A549 (cell line): ENCODE measurements at regions not wholly inside any gene's neighbourhood (a gene's known extent, or its start where the extent isn't known, plus 50 kb on each side); places are given as distances from the start of the nearest gene placed in this dataset.

ENCODE experiments used
- ATAC-seq, 2 experiments: fragments of 200-7000 bp in 1 of 2; fragments of >200 bp in 1 of 2; cut with Nextera tagmentation in 1 of 2; cut with Tn5 transposase in 1 of 2; 3 replicates each; pipeline versions ENCODE4 v1.8.0 to v1.9.1; 2018 to 2020; ENCODE audit warnings: mild to moderate bottlenecking in 1 of 2, moderate library complexity in 1 of 2
- CTCF ChIA-PET: fragments of 300-600 bp; sonication (Branson Sonifier 250); formaldehyde crosslinking; extraction: SDS; loops from one replicate; lab custom pipeline; 2021; ENCODE audit warnings: antibody characterized with exemption, inconsistent platforms; lab: Yijun Ruan, JAX
- POLR2A ChIA-PET: fragments of 350-600 bp; formaldehyde crosslinking; extraction: SDS; loops from one replicate; lab custom pipeline; 2021; ENCODE audit warnings: antibody characterized with exemption, inconsistent platforms; lab: Yijun Ruan, JAX
- DNase-seq, 2 experiments: peaks; one replicate each; pipeline versions ENCODE4 v3.0.0 to v3.0.0-alpha.2; 2011 to 2016; ENCODE audit warnings: low read depth in 1 of 2, low spot score in 1 of 2
- FAIRE-seq: peaks from 2 replicates; lab custom pipeline; 2011; peaks lifted over from hg19 to GRCh38; lab: Jason Lieb, UNC
- H3K27ac ChIP-seq, 2 experiments: fragments of >200 bp; sonication (Bioruptor Twin); formaldehyde crosslinking; 3 replicates each; pipeline ENCODE4 v1.5.1; 2016 to 2017
- H3K4me1 ChIP-seq: fragments of >200 bp; sonication (Bioruptor Twin); formaldehyde crosslinking; 3 replicates; pipeline ENCODE4 v1.6.1; 2016
- H3K4me2 ChIP-seq: fragments of >200 bp; sonication (Bioruptor Twin); formaldehyde crosslinking; 3 replicates; pipeline ENCODE4 v1.6.1; 2016
- H3K4me3 ChIP-seq: fragments of >200 bp; sonication (Bioruptor Twin); formaldehyde crosslinking; 3 replicates; pipeline ENCODE4 v1.5.1; 2016
- H3K9me3 ChIP-seq: fragments of >200 bp; sonication (Bioruptor Twin); formaldehyde crosslinking; 3 replicates; pipeline ENCODE4 v1.6.1; 2016
- ATOH8 ChIP-seq: fragments of 250-450 bp; sonication (Bioruptor Pico); IDR thresholded peaks from 2 replicates; pipeline ENCODE4 v1.5.0; 2020; ENCODE audit warnings: low read depth, mild to moderate bottlenecking, moderate library complexity
- CBX2 ChIP-seq: fragments of 200-600 bp; sonication (generic); IDR thresholded peaks from 2 replicates; pipeline ENCODE4 v1.6.1; 2016; ENCODE audit warnings: low read depth, mild to moderate bottlenecking, borderline replicate concordance
- E2F6 ChIP-seq: IDR thresholded peaks from 2 replicates; pipeline ENCODE4 v1.6.1; 2012; ENCODE audit warnings: low read depth, borderline replicate concordance
- ELK1 ChIP-seq: fragments of 150-350 bp; IDR thresholded peaks from 2 replicates; pipeline ENCODE4 v1.6.1; 2014; ENCODE audit warnings: low read depth, mild to moderate bottlenecking, low read length
- FOSL2 ChIP-seq, 2 experiments: fragments of 450-650 bp in 1 of 2; fragments of >200 bp in 1 of 2; sonication (Bioruptor Twin) in 1 of 2; formaldehyde crosslinking; IDR thresholded peaks; 2 replicates each; pipeline versions ENCODE4 v1.5.0 to v1.6.1; 2016 to 2020; ENCODE audit warnings: mild to moderate bottlenecking in 1 of 2, moderate library complexity in 1 of 2
- FOXS1 ChIP-seq: fragments of 250-450 bp; sonication (Bioruptor Pico); IDR thresholded peaks from 2 replicates; pipeline ENCODE4 v1.5.0; 2020; ENCODE audit warnings: mild to moderate bottlenecking, moderate library complexity
- GATA3 ChIP-seq: IDR thresholded peaks from 2 replicates; pipeline ENCODE4 v1.6.1; 2012; ENCODE audit warnings: borderline replicate concordance
- HDAC2 ChIP-seq: fragments of 200-600 bp; sonication (generic); IDR thresholded peaks from 2 replicates; pipeline ENCODE4 v1.6.1; 2016
- HES2 ChIP-seq: fragments of >200 bp; sonication (Bioruptor Twin); formaldehyde crosslinking; IDR thresholded peaks from 2 replicates; pipeline ENCODE4 v1.6.1; 2016
- HOXB13 ChIP-seq: fragments of 250-450 bp; sonication (Bioruptor Pico); IDR thresholded peaks from 2 replicates; pipeline ENCODE4 v1.5.0; 2020; ENCODE audit warnings: low read depth, mild to moderate bottlenecking, moderate library complexity
- HOXB5 ChIP-seq: fragments of 250-450 bp; sonication (Bioruptor Pico); IDR thresholded peaks from 2 replicates; pipeline ENCODE4 v1.5.0; 2020; ENCODE audit warnings: mild to moderate bottlenecking, moderate library complexity
- JUN ChIP-seq, 2 experiments: fragments of >200 bp; sonication (Bioruptor Twin); formaldehyde crosslinking; IDR thresholded peaks; 2 replicates in 1 of 2; 3 replicates in 1 of 2; pipeline ENCODE4 v1.6.1; 2016 to 2017
- MAFK ChIP-seq: fragments of 450-650 bp; IDR thresholded peaks from 2 replicates; pipeline ENCODE4 v1.6.1; 2014; ENCODE audit not compliant: partially characterized antibody
- MAX ChIP-seq: IDR thresholded peaks from 2 replicates; pipeline ENCODE4 v1.6.1; 2012
- MAZ ChIP-seq: fragments of 150-350 bp; IDR thresholded peaks from 2 replicates; pipeline ENCODE4 v1.6.1; 2014; ENCODE audit warnings: antibody characterized with exemption, low read depth, low read length, borderline replicate concordance
- PBX3 ChIP-seq: IDR thresholded peaks from 2 replicates; pipeline ENCODE4 v1.6.1; 2012
- POLR2AphosphoS2 ChIP-seq: conservative IDR thresholded peaks from 2 replicates; pipeline ENCODE4 v1.6.1; 2012; ENCODE audit warnings: low read length, improper control_type of control experiment, inconsistent platforms
- RARB ChIP-seq: fragments of 250-450 bp; sonication (Bioruptor Pico); IDR thresholded peaks from 2 replicates; pipeline ENCODE4 v1.8.0; 2021; ENCODE audit warnings: mild to moderate bottlenecking, moderate library complexity
- RCOR1 ChIP-seq: fragments of 150-350 bp; IDR thresholded peaks from 2 replicates; pipeline ENCODE4 v1.6.1; 2014; ENCODE audit warnings: antibody characterized with exemption, low read length, low read depth
- RFX5 ChIP-seq: fragments of 450-650 bp; IDR thresholded peaks from 2 replicates; pipeline ENCODE4 v1.7.1; 2014; ENCODE audit warnings: antibody characterized with exemption, mild to moderate bottlenecking, moderate library complexity
- RNF2 ChIP-seq: fragments of 200-600 bp; sonication (generic); IDR thresholded peaks from 2 replicates; pipeline ENCODE4 v1.6.1; 2016; ENCODE audit warnings: low read depth, mild to moderate bottlenecking, antibody characterized with exemption, moderate library complexity, borderline replicate concordance
- TP53 ChIP-seq: fragments of 250-450 bp; sonication (Bioruptor Pico); IDR thresholded peaks from 2 replicates; pipeline ENCODE4 v1.5.0; 2021; ENCODE audit warnings: mild to moderate bottlenecking, moderate library complexity
- ZNF302 ChIP-seq: fragments of 250-450 bp; sonication (Bioruptor Pico); IDR thresholded peaks from 2 replicates; pipeline ENCODE4 v1.9.0; 2021; ENCODE audit warnings: inconsistent platforms, mild to moderate bottlenecking, moderate library complexity
- ZSCAN20 ChIP-seq: fragments of 250-450 bp; sonication (Bioruptor Pico); IDR thresholded peaks from 2 replicates; pipeline ENCODE4 v1.8.0; 2022; ENCODE audit warnings: mild to moderate bottlenecking, moderate library complexity
- WGBS: methylation state at CpG from one replicate; pipeline ENCODE4 v1.1.6; 2017; ENCODE audit errors: missing lambda C conversion rate; 5-methylcytosine and 5-hydroxymethylcytosine counted together

GRCh38 chr5:77847129-77847460 lies 71.0 kb upstream of the TBCA start:
- ATAC-seq = no peak
- no peaks in the 10 kb centered on the region for H3K4me1 ChIP-seq
- DNase-seq = no peak
- H3K4me3 ChIP-seq = no peak overlapping the region
- H3K4me2 ChIP-seq = no peak overlapping the region
- H3K9me3 ChIP-seq = no peaks in the 10 kb centered on the region
- FAIRE-seq = no peak
- POLR2A ChIA-PET = no interaction called here
- WGBS = 92% methylated on average over 9 of the region's 9 CpGs
- no peak overlapping the region for H3K27ac ChIP-seq
- no peak for TF ChIP-seq RCOR1
- no peak for TF ChIP-seq TP53 (CRISPR knock-in tag)
- TF ChIP-seq FOSL2 (IDR thresholded peaks at IDR 0.05) = no peak
- TF ChIP-seq FOSL2 (CRISPR knock-in tag; IDR thresholded peaks at IDR 0.05) = no peak
- no peak for TF ChIP-seq FOXS1 (CRISPR knock-in tag)
- TF ChIP-seq MAX = no peak
- TF ChIP-seq CBX2 = no peak
- no peak for TF ChIP-seq POLR2AphosphoS2
- no peak for TF ChIP-seq RNF2
- no peak for TF ChIP-seq HOXB5 (CRISPR knock-in tag)
- no peak for TF ChIP-seq ZSCAN20 (CRISPR knock-in tag)
- no peak for TF ChIP-seq E2F6
- TF ChIP-seq RARB = no peak
- CTCF ChIA-PET = interaction anchor here (1.2 kb wide), 1 partner anchor 131 kb away, joined by 3 read pairs; no protein-coding TSS in a partner anchor

- FAIRE-seq = no peak
- CTCF ChIA-PET = no interaction called here
- WGBS = 84% methylated on average over 28 of the region's 29 CpGs
Observed at GRCh38 chr5:77846422-77847128, 70.4 kb upstream of the TBCA start.

More at GRCh38 chr5:77846422-77847128, 70.4 kb upstream of the TBCA start:
- Histone ChIP-seq H3K27ac (no peak overlapping the region), H3K4me1 (no peaks in the 10 kb centered on the region), H3K9me3 (no peaks in the 10 kb centered on the region), H3K4me2 (no peak overlapping the region), H3K4me3 (no peak overlapping the region)
- TF ChIP-seq MAFK = no peak
- TF ChIP-seq MAZ = no peak
- TF ChIP-seq HOXB13 = no peak
- TF ChIP-seq FOXS1 (CRISPR knock-in tag) = no peak
- no peak for TF ChIP-seq ATOH8 (CRISPR knock-in tag)
- no peak for TF ChIP-seq ZNF302 (CRISPR knock-in tag)
- TF ChIP-seq RARB = no peak
- no peak for TF ChIP-seq ELK1
- no peak for TF ChIP-seq HDAC2
- no peak for TF ChIP-seq HOXB5 (CRISPR knock-in tag)
- TF ChIP-seq TP53 (CRISPR knock-in tag) = no peak
- TF ChIP-seq PBX3 = no peak
- no peak for TF ChIP-seq RFX5
- no peak for TF ChIP-seq HES2
- TF ChIP-seq JUN (IDR thresholded peaks at IDR 0.05) = no peak
- no peak for TF ChIP-seq GATA3
- ATAC-seq (no peak), DNase-seq (no peak)
- POLR2A ChIA-PET = no interaction called here
